GM21717 (cell line): ENCODE measurements at regions not wholly inside any gene's neighbourhood (a gene's known extent, or its start where the extent isn't known, plus 50 kb on each side); places are given as distances from the start of the nearest gene placed in this dataset.
A peak's percentile ranks its signal among the peaks of the same experiment; 100 is the strongest.

ENCODE experiments used
- ATAC-seq: cut with Tn5 transposase; IDR thresholded peaks from one replicate; pipeline ENCODE4 v1.9.1; 2021; ENCODE audit warnings: mild to moderate bottlenecking, moderate library complexity; ENCODE audit not compliant: unreplicated experiment

- no peak for ATAC-seq
Observed at GRCh38 chr6:105626295-105627158, 223.6 kb upstream of the PREP start.

DNA sequence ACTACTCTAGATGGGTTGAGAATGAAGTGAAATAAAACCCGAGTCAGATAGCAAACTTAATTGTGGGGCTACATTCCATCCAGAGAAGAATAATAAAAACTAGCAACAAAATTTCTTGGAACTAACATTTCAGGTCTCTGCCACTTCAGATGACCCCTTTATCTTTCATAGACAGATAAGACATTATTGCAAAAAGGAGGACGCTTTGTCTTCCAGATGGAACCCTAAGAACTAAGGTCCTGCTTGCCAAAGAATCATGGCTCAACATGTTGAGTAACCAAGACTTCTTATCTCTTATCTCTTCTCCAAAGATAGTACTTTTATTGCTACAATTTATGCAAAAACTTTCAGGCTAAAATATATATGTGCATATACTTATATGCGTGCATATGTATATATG lies 221.1 kb upstream of the PREP start:
- ATAC-seq = no peak

GRCh38 chr6:105622226-105622625 lies 219.3 kb upstream of the PREP start:
- no peak for ATAC-seq

DNA sequence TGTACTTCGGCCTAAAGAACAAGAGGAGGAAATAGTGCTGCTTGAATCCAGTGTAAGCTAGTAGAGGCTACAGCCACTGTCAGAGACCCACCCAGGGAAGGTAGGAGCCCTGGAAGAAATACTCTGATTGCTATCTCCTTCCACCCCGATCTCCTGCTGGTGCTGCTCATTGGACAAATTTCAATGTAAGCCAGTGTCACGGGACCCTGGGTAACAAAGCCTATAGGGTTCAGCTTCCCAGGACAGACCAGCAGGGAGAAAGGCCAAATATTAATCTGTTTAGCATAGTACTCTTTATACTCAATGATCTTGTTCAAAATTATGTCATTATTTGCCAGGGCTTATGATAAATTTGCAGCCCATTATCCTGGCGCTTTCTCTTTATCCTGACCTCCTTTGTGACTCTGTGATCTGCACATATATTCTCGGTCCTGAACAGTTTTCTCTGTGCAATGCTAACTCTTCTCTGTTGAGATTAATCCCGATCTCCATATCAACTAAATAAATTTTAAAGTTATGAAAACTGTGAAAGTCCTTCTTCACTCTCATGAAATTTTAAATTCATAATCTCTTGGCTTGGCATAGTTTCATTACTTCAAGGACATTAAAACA lies 218.8 kb upstream of the PREP start:
- no peak for ATAC-seq

DNA sequence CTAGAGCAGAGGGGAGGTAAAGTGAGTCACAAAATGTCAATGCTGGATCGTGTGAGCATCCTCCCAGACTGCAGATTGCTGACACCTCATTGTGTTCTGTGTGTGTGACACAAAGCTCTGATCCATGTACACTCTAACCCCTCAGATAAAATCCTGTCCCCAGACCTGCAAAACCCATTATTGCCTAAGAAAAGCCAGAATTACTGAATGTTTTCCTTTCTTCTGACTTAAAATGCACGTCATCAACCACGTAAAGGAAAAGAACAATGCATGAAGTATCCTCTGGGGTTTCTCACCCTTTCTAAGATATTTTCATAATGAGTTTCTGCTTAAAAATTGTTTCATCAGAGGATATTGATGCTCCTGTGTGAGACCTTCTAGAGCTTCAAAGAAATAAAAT lies 218.0 kb upstream of the PREP start:
- ATAC-seq = no peak

- ATAC-seq = no peak
Observed at GRCh38 chr6:105619971-105620741, 217.3 kb upstream of the PREP start.

GRCh38 chr6:105618247-105618646 lies 215.4 kb upstream of the PREP start:
- no peak for ATAC-seq

- no peak for ATAC-seq
Observed at GRCh38 chr6:105616521-105616920, 213.6 kb upstream of the PREP start.

GRCh38 chr6:105611606-105612005 lies 208.7 kb upstream of the PREP start:
- ATAC-seq = no peak

GRCh38 chr6:105609375-105609991 lies 206.6 kb upstream of the PREP start:
- no peak for ATAC-seq

- no peak for ATAC-seq
Observed at GRCh38 chr6:105608711-105609374, 206.0 kb upstream of the PREP start.

DNA sequence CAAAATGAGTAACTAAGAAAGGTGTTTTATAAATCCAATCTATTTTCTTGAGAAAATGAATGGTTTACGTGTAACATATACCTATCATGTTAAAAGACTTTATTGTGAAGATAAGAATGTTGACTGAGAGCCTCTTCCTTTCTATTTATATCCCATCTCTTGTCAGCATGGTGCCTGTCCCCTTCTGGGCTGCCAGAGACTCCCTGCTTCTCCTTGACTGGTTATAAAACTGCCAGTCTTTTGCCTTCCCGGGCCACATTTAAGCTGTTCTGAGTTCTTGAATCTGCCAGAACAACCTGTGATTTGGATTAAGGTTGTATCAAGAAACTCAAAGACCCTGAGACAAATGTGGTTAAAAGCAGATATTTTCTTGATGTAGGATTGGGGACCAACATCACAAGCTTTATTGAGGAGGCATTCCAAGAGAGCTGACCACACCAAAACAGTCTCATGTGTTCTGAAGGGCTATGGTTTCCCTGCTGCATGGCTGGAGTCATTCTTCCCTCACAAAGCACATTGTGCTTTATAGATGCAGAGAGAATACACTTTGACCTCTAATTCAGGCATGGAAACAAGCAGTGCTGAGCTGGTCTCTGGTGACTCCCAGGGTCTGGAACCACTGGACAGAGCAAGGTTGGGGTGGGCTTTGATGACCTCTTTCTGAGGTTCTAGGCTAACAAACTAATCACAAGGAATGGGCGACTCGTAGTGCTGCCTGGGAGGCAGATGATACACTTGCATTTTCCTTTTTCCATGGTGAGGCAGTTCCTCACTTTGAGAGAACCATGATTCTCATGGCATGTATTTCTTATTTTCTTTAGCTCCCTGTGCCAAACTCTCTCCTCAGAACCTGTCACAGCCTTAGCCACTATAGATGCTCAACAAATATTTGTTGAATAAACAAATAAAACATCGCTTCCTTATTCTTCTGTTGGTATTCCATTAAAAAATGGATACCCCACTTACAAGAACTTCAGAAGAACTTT lies 205.0 kb upstream of the PREP start:
- ATAC-seq = no peak

- no peak for ATAC-seq
Observed at GRCh38 chr6:105606831-105607463, 204.1 kb upstream of the PREP start.

DNA sequence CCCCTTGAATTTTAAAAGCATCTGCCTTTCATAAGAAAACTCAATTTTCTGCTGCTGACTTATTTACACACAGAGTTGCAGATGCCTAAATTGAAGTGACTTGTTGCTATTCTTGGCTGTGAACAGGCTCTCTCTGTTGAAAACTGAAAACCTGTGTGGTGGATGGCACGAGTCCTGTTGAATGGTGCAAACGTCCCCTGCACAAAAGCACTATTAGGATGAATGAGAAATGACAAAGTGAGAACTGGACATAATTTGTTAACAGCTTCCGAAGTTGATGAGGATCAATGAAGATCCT lies 201.7 kb upstream of the PREP start:
- no peak for ATAC-seq

GRCh38 chr6:105603788-105604586 lies 201.1 kb upstream of the PREP start:
- no peak for ATAC-seq

GRCh38 chr6:105601541-105602236 lies 198.8 kb upstream of the PREP start:
- ATAC-seq = peak; percentile 94

GRCh38 chr6:105600336-105601260 lies 197.7 kb upstream of the PREP start:
- no peak for ATAC-seq
